ENCODE measurements at regions not wholly inside any gene's neighbourhood (a gene's known extent, or its start where the extent isn't known, plus 50 kb on each side); places are given as distances from the start of the nearest gene placed in this dataset.

- Histone ChIP-seq H3K27me3 (no peaks in the 10 kb centered on the region), H3K9me3 (no peaks in the 10 kb centered on the region), H3K4me3 (no peak overlapping the region), H3K27ac (no peak overlapping the region), H3K4me1 (no peaks in the 10 kb centered on the region), H3K36me3 (no peaks in the 10 kb centered on the region)
- DNase-seq (no peak), ATAC-seq (no peak)
- in situ Hi-C loops (cut with MboI; ENCODE audit: low sequenced_read_pairs in 4 of 4) = no loop called here
- intact Hi-C loops (cut with DNase I; ENCODE audit: low total_unique reads) = no loop called here
- TF ChIP-seq POLR2A (IDR thresholded peaks at IDR 0.05) = no peak
- TF ChIP-seq CTCF (IDR thresholded peaks at IDR 0.05 in 4 of 5, conservative IDR thresholded peaks at IDR 0.05 in 1 of 5) = no peak
Measured at GRCh38 chr13:42680748-42681147, 100.6 kb upstream of the FAM216B start.

- Histone ChIP-seq H3K4me1 (peaks cover 0 to 3% of the 10 kb centered on the region in 2 donors), H3K36me3 (no peaks in the 10 kb centered on the region), H3K27me3 (no peaks in the 10 kb centered on the region), H3K27ac (no peak overlapping the region), H3K9me3 (no peaks in the 10 kb centered on the region), H3K4me3 (no peak overlapping the region)
- intact Hi-C loops (cut with DNase I; ENCODE audit: low total_unique reads) = no loop called here
- in situ Hi-C loops (cut with MboI; ENCODE audit: low sequenced_read_pairs in 4 of 4) = no loop called here
- no peak for TF ChIP-seq POLR2A (IDR thresholded peaks at IDR 0.05)
- TF ChIP-seq CTCF (IDR thresholded peaks at IDR 0.05 in 4 of 5, conservative IDR thresholded peaks at IDR 0.05 in 1 of 5) = no peak
- DNase-seq (no peak), ATAC-seq (no peak)
Measured at GRCh38 chr13:42681326-42682100, 99.9 kb upstream of the FAM216B start.

GRCh38 chr13:42684226-42684625 is 97.2 kb upstream of the FAM216B start:
- no peak overlapping the region for H3K27ac ChIP-seq
- intact Hi-C loops (cut with DNase I; ENCODE audit: low total_unique reads) = no loop called here

GRCh38 chr13:42685751-42686150 is 95.6 kb upstream of the FAM216B start:
- Histone ChIP-seq H3K9me3 (no peaks in the 10 kb centered on the region), H3K36me3 (no peaks in the 10 kb centered on the region), H3K4me1 (peaks cover 0 to 4% of the 10 kb centered on the region in 2 donors), H3K4me3 (no peak overlapping the region), H3K27me3 (no peaks in the 10 kb centered on the region), H3K27ac (peak overlapping the region in 1 of 4 donors; percentile 3)
- in situ Hi-C loops (cut with MboI; ENCODE audit: low sequenced_read_pairs in 4 of 4) = no loop called here
- intact Hi-C loops (cut with DNase I; ENCODE audit: low total_unique reads) = no loop called here
- ATAC-seq (no peak), DNase-seq (no peak)
- no peak for TF ChIP-seq CTCF (IDR thresholded peaks at IDR 0.05 in 4 of 5, conservative IDR thresholded peaks at IDR 0.05 in 1 of 5)
- no peak for TF ChIP-seq POLR2A (IDR thresholded peaks at IDR 0.05)

More at GRCh38 chr13:42684226-42684625, 97.2 kb upstream of the FAM216B start:
- Histone ChIP-seq H3K4me3 (no peak overlapping the region), H3K27me3 (no peaks in the 10 kb centered on the region), H3K36me3 (no peaks in the 10 kb centered on the region), H3K9me3 (no peaks in the 10 kb centered on the region), H3K4me1 (peaks cover 0 to 4% of the 10 kb centered on the region in 2 donors)
- in situ Hi-C loops (cut with MboI; ENCODE audit: low sequenced_read_pairs in 4 of 4) = no loop called here
- DNase-seq (no peak), ATAC-seq (no peak)
- TF ChIP-seq CTCF (IDR thresholded peaks at IDR 0.05 in 4 of 5, conservative IDR thresholded peaks at IDR 0.05 in 1 of 5) = no peak
- no peak for TF ChIP-seq POLR2A (IDR thresholded peaks at IDR 0.05)

Data from gastrocnemius medialis (tissue), 4 donors.